Kidney capillary endothelial cell (primary cell): ENCODE measurements at regions not wholly inside any gene's neighbourhood (a gene's known extent, or its start where the extent isn't known, plus 50 kb on each side); places are given as distances from the start of the nearest gene placed in this dataset.

Experiments
- DNase-seq: peaks from one replicate; pipeline ENCODE4 v3.0.0-alpha.2; 2018; ENCODE audit warnings: low spot score

DNA sequence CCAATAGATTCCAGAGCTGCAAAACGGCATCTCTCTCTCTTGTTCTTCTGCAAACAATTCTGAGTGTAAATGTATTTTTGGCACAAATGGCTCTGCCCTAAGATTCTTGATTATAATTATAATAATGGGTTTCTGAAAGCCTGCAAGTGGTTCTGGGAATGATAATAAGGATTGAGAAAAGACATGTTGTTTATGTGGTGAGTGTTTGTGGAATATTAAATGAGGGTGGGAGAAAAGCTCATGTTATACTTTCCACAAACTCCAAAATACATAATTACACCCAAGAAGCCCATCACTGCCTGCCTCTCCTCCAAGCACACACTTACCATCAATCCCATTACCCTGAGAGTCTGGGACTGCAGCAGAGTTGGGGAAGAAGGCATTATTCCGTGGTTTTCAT lies 460.0 kb upstream of the BRINP1 start:
- DNase-seq = no peak

DNA sequence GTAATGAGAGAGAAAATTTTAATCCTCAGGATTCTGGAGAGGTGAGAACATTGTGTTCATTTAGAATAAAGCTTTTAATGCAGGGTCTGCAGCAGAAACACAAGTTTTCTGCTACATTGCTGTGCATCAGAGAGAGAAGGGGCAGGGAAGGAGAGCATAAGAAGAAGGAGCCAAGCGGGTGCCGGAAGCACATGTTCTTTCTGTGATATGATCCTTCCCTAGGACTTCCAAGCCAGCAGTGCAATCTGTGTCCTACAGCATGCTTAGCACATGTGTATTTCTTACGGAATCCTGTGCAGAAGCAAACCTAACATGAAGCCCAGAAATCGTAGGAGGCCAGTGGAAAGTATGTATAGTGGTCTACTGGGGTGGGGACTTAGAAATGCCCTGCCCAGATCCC lies 458.3 kb upstream of the BRINP1 start:
- DNase-seq = no peak

DNA sequence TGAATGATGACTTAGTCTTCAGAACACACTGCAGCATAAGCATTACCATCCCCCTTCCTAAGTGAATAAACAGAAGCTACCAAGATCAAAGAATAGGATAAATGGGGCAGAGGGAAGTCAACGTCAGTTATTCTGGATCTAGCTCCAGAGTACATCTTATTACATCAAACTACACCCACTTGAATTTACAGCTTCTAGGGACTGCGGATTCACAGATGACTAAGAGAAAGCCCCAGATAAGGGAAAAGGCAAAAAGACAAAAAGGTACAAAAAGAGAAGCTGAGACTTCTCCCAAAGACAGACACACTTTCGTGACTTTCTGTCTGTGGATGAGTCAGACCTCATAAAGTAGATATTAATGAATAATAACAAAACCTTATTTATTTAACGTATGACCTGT lies 457.9 kb upstream of the BRINP1 start:
- no peak for DNase-seq

DNA sequence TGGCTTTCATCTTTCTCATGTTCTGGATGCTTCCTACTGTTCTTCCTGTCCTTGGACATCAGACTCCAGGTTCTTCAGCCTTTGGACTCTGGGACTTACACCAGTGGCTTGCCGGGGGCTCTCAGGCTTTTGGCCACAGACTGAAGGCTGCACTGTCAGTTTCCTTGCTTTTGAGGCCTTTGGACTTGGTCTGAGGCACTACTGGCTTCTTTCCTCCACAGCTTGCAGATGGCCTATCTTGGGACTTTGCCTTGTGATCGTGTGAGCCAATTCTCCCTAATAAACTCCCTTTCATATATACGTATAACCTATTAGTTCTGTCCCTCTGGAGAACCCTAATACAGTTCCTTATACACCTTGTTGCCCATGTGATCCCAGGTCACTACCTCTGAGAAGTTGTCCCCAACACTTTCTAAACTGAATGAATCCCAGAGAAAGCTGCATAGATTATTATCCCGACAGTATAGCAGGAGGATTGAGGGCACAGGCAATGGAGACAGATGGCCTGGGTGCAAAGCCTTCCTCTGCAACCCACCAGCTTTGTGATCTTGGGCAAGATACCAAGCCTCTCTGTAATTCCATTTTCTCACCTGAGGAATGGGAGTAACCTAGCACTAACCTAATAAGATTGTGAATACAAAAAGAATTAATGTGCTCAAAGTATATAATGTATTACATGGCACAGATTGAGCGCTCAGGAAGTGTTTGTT lies 449.6 kb upstream of the BRINP1 start:
- DNase-seq = no peak

DNA sequence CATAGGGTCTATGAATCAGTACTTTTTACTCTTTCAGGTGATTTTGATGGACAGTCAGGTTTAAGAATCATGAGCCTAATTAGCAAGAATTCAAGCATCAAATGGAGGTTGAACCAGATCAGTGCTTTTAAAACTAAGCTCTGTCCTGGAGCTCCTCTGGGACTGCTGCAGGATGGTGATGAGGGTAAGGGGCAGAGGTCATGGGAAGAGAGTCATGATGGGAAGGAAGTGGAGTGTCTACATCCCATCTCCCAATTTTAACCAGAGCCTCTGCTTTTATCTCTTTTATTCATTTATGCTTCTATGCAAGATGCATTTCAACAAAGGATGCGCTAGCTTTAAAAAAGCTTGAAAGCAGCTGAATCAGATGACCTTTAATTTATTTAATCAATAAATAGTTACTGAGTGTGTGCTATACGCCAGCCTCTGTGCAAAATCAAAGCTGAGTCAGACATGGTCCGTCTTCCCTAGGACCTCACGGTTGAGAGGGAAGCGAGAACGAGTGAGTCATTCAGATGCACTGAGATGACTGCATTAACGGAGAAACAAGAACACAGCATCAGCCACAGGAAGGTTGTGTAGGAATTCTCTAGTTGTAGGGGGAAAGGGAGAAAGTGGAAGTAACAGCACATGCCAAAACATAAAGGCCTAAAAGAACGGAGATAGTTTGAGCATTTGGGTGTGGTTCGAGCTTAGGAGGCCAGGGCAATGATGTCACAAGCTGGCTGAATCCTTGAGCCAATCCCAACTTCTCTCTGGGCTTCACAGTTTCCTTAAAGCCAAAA lies 441.6 kb upstream of the BRINP1 start:
- peak; percentile 69 for DNase-seq

DNA sequence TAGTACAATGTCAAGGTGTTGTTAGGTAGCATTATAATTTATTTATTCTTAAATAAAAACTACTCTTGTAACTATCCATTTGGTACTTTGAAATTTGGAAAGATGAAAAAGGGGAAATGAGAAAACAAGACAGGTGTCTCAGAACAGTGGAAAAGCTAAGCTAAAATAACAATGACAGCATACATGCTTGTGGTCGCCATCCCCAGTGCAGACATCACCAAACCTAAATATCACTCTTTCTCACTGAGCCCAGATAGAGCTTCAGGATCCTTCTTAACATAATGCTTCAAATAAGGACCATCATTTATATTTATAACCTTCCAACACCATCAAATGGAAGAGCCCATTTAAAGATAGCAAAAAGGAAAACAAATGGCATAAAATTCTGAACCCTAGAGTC lies 434.4 kb upstream of the BRINP1 start:
- no peak for DNase-seq

DNA sequence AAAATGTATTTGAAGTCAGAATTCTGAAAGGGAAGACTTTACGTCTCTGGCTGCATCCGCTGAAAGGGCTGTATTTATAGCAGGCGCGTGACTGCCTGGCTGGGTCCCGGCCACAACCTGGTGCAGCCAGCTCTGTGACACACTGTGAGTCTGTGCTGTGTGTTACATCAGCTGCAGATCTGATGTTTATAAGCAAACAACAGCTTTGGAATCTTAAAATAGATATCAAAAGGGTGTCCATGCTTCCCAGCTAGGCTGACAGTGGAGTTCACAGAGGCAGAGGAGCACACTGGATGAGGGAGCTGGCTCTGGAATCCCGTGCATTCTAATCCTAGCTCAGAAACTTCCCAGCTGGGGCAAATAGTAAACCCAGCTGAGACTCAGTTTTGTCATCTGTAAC lies 433.4 kb upstream of the BRINP1 start:
- DNase-seq = peak; percentile 16

DNA sequence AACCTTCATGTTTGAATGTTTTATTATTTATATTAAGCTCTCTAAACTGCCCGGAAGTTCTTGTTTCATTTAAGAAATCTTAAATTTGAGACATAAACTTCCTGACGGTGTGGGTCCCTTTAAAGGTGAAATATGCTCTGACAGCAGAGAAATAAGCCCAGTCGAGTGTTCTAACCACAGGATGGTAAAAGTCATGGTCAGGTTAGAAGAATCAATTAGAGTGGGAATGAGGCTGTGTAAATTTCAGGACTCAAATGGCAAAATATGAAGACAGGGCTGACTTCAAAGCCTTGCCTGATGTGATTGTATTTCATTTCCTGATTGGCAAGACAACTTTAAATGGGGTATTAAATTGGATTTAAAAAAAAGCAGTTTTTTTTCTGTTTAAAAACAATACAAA lies 432.9 kb upstream of the BRINP1 start:
- no peak for DNase-seq

DNA sequence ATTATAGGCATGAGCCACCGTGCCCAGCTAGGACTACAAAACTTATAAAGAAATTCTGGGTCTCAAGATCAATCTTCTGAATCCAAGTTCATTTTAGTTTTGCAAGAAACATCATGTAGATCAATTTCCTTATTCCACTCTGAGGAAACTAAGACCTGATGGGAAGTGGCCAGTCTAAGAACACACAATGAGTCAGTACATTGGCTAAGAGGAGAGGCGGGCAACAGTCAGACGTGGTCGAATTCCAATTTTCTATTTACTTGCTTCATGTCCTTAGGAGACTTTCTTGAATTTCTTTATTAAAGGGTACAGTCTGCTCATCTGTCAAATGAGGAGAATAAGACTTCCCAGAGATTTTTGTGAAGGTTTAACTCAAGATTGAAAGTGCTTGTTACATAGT lies 432.1 kb upstream of the BRINP1 start:
- no peak for DNase-seq

DNA sequence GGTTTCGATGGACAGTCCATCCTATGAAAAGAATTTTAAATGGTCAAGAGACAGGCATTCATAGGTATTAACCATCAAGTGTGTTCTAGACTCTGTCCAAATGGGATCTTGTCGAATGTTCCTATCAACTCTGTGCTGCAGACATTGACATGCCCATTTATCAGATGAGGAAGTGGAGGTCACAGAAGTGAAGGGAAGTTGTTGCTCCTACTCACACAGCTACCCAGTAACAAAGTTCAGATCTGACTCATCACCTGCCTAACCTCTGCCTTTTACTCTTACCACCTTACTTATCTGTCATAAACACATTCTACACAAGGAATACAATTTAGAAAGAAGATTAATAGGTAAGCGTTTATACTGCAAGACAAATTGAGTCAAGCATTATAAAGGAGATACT lies 426.2 kb upstream of the BRINP1 start:
- no peak for DNase-seq

DNA sequence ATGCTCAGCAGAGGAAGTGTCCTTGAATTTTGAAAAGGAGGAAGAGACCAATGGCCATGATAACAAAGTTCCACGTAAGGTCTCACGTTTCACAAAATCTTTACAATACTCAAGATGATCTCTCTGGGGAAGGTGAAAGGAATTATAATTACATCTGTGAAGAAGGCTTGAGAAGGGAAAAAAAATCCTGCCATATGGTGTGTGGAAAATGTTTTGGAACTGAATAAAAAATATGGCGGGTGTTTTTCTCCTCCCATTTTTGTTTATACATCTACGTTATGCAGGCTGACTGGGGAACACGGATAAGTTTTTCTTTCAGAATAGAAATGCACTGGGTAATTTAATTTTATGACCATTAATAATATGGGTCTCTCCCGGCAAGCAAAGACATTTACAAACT lies 425.6 kb upstream of the BRINP1 start:
- no peak for DNase-seq

DNA sequence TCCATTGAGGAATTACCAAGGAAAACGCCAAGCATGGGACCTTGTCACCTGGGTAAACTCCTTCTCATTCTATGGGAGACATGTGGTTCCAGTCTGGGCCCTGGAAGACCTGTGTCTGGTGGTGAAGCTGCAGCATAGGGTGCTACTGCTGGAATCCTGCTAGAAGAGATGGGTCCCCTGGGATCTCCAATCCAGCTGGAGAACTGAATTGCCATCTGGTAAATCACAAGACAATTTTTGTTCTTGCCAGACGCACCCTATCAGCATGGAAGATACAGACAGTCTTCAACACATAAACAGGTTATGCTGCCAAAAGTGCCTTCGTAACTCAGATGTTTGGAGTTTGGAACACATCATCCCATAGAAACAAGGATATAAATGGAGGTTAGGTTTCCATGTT lies 424.0 kb upstream of the BRINP1 start:
- no peak for DNase-seq

DNA sequence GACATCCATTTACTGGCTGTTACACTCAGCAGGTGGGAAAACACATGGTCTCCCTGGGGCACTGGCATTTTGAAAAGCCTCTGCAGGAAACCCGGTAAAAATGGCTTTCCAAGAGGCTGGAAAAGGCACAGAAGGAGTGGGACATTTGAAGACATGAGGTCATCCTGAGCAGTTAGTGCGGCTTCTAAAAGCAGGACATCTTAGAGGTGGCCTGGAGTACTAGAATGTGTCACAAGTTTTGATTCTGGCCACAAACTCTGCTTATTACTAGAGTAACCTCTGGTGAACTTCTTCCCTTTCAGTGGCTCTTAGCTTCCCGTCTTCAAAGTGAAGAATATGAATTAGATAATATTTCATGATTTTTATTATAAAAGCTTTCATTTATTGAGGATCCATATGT lies 423.0 kb upstream of the BRINP1 start:
- DNase-seq = no peak

DNA sequence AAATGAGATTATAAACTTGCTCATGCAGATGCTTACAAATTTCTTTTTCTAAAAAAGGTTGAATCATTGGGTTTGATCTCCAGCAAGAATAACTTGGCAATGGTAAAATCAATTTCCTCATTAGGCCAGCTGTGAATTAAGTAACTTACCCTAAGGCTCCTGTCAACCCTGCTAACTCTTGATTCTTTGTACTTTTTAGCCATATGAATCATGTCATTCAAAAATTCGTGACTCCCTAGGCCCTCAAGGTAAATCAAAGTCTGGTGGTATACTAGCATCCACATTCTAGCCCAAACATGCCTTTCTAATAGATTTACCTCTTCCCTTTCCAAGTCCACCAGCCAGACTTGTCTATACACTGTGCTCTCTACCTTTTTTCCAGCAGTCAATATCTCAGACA lies 420.8 kb upstream of the BRINP1 start:
- DNase-seq = no peak

DNA sequence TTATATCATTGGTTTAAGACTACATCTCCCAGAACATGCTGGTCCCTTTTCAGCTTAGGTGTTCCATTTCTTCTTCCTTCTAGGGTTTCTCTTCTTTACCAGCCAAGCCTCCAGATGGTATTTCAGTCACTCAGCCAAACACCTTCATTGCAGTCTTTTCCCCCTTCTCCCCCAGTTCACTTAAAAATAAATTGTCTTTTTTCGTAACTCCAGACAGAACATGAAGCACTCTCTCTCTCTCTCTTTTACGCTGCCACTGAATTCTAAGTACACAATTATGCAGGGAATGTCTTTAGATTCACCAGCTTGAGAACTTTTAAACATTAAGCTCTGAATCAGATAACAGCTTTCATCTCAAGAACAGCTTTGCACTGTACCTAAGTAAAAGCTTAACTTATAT lies 419.7 kb upstream of the BRINP1 start:
- DNase-seq = no peak

DNA sequence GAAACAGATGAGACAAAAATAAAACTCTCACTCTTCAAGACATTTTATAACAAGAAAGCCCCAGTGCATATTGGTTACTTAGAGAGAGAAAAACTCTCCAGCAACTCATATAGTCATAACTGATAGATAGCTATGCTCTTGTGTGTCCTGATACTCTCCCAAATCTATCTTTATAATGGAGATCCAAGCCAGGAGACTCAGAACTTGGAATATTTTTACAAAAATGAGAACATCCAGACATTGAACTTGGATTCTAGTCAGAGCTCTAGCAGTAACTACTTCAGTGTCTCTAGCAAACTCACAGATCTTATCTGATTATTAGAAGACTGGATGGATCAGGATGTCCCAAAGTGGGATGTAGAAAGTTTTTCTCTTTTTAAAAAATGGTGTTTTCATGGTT lies 412.7 kb upstream of the BRINP1 start:
- no peak for DNase-seq

DNA sequence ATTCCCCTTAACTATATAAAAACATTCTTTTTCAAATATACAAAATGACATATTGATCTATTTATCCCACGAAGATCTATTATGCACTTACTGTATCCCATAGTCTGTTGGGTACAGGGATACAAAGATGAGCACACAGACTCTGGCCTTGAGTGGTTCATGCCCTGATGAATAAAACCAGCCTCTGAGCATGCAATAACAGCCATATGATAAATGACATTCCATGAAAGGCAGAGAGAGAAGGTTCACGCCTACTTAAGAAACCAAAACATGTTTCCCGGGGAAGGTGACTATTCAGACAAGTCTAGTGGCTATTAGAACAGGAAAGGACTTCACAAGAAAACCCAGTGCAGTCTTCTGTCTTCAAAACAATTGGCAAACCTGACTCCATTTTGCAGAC lies 406.2 kb upstream of the BRINP1 start:
- no peak for DNase-seq

DNA sequence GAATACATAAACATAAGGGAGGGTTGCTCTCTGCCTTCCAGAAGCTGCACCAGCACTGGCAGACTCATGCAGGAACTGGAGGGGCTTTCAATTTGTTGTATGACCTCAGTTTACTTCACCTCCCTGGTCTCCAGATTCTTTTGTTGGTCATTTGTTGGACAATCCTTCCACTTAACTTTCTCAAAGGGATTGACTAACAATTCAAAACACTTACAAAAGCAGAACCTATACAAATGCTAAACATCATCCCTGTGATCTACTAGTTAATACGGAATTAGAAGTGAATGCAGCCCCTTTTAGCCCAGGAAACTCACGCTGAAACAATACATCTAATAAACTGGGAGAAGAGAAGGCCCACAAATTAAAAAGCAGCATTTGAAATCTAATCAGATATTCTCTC lies 404.6 kb upstream of the BRINP1 start:
- no peak for DNase-seq

DNA sequence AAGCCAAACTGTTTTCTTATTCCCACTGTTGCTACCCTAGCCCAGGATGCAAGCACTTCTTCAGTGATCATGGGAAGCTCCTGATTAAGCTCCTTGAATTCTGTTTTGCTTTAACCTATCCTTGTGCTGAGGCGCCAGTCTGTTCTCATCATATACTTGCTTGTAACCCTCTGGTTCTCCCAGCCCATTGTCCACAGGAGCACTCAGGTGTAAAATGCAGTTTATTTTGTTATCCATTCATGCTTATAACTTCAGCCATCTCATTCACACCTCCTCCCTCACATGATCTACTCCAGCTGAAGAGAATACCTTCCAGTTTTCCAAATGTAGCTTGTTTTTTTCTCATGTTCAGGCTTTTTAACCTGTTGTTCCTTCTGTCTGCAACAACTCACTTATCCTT lies 402.1 kb upstream of the BRINP1 start:
- DNase-seq = no peak

DNA sequence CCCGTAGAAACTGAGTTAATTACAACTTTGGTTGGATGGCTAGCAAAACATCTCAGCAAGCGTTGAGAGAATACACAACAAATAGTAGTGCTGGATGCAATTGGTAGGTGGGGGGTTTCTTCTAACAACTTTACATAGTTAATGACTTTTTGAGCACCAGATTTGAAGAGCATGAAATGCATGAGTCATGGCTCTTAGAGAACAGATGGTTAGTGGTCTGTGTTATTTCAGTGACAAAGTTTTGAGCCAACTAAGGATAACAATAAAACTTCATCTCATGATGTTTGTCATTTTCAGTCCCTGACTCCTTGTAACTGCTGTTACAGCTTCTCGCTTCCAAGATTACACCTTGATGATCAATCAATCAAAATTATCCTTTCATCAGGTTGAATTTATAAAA lies 399.0 kb upstream of the BRINP1 start:
- no peak for DNase-seq

DNA sequence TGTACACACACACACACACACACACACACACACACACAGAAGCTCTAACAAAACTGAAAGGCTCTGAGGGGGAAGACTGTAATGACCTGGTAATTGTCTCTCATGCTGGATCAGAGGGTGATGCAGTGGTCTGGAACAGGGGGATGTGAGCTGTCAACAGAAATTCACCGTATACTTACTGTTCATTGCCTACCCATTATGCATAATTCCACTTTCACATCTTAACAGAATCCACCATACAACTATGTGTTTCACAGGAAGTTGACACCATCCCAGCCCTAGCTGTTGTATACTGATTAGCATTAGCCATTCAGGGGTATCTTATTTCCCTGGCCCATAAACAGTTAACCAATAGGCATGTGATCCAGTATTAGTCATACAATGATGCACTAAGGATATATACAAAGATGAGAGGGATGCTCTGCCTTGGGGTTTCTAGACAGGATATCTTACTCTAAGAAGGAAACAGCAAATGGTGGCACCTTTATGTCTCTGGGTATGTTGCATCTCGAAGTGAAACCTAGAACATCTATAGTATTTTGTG lies 396.5 kb upstream of the BRINP1 start:
- no peak for DNase-seq

DNA sequence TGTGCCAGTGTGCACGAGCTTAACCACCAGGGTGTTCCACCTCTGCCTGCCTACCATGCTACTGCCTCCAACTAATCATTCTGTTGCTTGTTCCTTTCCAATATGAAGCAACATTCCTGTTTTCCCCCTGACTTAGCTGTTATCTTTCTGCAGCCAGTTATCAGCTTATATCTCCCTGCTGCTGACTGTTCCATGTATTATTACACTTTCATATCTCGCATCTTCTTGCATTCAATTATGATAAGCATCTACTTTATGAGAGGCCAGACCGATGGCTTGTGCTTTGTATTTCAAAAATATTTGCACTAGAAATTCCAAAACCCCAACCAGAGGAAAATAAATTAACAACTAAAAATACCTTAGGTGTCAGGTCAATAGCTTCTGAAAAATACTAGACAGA lies 394.0 kb upstream of the BRINP1 start:
- no peak for DNase-seq

DNA sequence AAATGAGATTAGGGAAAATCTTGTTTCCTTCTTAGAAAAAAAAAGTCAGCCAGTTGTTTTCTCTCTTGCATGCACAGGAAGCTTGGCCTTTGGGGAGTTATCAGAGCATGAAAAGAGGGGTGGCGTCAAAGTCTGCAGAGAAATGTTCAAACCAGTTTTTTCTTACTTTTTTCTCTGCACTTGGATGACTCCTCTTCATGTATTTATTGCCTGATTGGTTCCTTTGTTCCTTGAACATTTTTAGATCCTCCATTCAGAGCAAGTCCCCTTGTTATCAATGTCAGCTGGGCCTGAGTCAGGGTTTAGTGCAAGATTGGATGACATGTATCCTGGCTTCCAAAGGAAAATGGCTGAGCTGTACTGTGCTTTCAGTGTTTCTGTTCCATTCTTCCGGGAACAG lies 392.6 kb upstream of the BRINP1 start:
- DNase-seq = no peak

DNA sequence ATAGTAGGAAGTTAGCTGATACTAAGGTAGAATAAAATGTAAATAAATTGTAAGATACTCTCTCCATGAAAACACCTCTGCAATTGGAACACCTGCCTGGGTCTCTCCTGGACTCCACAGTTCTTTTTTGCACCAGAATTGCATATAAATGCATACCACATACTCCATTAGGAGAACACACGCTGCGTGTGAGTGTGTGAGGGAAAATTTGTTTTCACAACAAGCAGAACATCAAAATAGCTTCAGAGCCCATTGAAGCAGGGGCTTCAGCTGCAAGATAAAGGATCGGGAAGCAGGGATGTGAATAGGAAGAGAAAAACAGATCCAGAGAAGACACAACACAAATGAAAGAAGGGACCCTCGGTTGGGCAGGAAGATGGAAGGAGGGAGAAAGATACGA lies 389.8 kb upstream of the BRINP1 start:
- DNase-seq = no peak
